ENCODE measurements at regions not wholly inside any gene's neighbourhood (a gene's known extent, or its start where the extent isn't known, plus 50 kb on each side); places are given as distances from the start of the nearest gene placed in this dataset.

DNA sequence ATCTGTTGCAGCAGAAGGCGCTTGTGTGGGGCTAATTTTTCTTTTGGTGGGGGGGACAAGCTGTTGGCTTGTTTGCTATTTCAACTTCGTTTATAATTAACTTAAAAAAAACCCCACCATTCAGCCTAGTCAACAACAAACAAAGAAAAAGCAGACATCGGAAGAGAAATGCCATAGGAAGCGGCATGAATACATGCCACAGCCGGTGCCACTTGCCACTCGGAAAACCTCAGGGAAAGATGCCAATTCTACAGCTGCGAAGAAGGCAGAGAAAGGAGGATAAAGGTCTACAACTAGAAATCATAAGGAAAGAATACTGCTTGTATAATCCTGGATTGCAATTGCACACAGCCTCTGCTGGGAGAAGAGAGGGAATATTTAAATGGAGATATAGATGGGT lies 254.4 kb upstream of the PMFBP1 start:
- Histone ChIP-seq H3K4me3 (no peak overlapping the region), H3K4me1 (no peaks in the 10 kb centered on the region), H3K27ac (no peak overlapping the region), H3K9me3 (peaks cover 0 to 10% (median 2%) of the 10 kb centered on the region in 4 donors), H3K36me3 (no peaks in the 10 kb centered on the region), H3K27me3 (no peaks in the 10 kb centered on the region)
- ATAC-seq (ENCODE audit: low FRiP score in 2 of 2) = no peak
- WGBS, 2 donors = 92 to 94% methylated on average over 7 of the region's 7 CpGs
- TF ChIP-seq, protein P1, sequence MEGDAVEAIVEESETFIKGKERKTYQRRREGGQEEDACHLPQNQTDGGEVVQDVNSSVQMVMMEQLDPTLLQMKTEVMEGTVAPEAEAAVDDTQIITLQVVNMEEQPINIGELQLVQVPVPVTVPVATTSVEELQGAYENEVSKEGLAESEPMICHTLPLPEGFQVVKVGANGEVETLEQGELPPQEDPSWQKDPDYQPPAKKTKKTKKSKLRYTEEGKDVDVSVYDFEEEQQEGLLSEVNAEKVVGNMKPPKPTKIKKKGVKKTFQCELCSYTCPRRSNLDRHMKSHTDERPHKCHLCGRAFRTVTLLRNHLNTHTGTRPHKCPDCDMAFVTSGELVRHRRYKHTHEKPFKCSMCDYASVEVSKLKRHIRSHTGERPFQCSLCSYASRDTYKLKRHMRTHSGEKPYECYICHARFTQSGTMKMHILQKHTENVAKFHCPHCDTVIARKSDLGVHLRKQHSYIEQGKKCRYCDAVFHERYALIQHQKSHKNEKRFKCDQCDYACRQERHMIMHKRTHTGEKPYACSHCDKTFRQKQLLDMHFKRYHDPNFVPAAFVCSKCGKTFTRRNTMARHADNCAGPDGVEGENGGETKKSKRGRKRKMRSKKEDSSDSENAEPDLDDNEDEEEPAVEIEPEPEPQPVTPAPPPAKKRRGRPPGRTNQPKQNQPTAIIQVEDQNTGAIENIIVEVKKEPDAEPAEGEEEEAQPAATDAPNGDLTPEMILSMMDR (IDR thresholded peaks at IDR 0.05) = no peak
- TF ChIP-seq EP300 (IDR thresholded peaks at IDR 0.05) (no peak), POLR2AphosphoS5 (IDR thresholded peaks at IDR 0.05) (no peak), POLR2A (IDR thresholded peaks at IDR 0.05) (no peak)
- no peak for DNase-seq

GRCh38 chr16:72425571-72426341 lies 253.8 kb upstream of the PMFBP1 start:
- Histone ChIP-seq H3K4me1 (no peaks in the 10 kb centered on the region), H3K36me3 (no peaks in the 10 kb centered on the region), H3K9me3 (peaks cover 0 to 10% (median 2%) of the 10 kb centered on the region in 4 donors), H3K27me3 (no peaks in the 10 kb centered on the region), H3K4me3 (no peak overlapping the region), H3K27ac (no peak overlapping the region)
- WGBS, 2 donors = 94 to 96% methylated on average over 33 of the region's 34 CpGs
- no peak for ATAC-seq (ENCODE audit: low FRiP score in 2 of 2)
- no peak for DNase-seq
- no peak for TF ChIP-seq POLR2AphosphoS5 (IDR thresholded peaks at IDR 0.05)
- TF ChIP-seq EP300 (IDR thresholded peaks at IDR 0.05) = no peak
- TF ChIP-seq, protein P1 (IDR thresholded peaks at IDR 0.05) = no peak
- no peak for TF ChIP-seq POLR2A (IDR thresholded peaks at IDR 0.05)

- H3K9me3 ChIP-seq = peaks cover 0 to 10% (median 2%) of the 10 kb centered on the region in 4 donors
- H3K36me3 ChIP-seq = no peaks in the 10 kb centered on the region
- ATAC-seq (ENCODE audit: low FRiP score in 2 of 2) = no peak
- TF ChIP-seq, protein P1 (IDR thresholded peaks at IDR 0.05) = no peak
- TF ChIP-seq EP300 (IDR thresholded peaks at IDR 0.05) = no peak
- no peak for TF ChIP-seq POLR2A (IDR thresholded peaks at IDR 0.05)
- no peak for TF ChIP-seq POLR2AphosphoS5 (IDR thresholded peaks at IDR 0.05)
- no peaks in the 10 kb centered on the region for H3K4me1 ChIP-seq
- H3K27me3 ChIP-seq = no peaks in the 10 kb centered on the region
- no peak for DNase-seq
- H3K27ac ChIP-seq = no peak overlapping the region
- 88 to 91% methylated on average over 7 of the region's 7 CpGs for WGBS, 2 donors
- H3K4me3 ChIP-seq = no peak overlapping the region
These were observed 252.8 kb upstream of the PMFBP1 start for GRCh38 chr16:72424757-72425156.

DNA sequence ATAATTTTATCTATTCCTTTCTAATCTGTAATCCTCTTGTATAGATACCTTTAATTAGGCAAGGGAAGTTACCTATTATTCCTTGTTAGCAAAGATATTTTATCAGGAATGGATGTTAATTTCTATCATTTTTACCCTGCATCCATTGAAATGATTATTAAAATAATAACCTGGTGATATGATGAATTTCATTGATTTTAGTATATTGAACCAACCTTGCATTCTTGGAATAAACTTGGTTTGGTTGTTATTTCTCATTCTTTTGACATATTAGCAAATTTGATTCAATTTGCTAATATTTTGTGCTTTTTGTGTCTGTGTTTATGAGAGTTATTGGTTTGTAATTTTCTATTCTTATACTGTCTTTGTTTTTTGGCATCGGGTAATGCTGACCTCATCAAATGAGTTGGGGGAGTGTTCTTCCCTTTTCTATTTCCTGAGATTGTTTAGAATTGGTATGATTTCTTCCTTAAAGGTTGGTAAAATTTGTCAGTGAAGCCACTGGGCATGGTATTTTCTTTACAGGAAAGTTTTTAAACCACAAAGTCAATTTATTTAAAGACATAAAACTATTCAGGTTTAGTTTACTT lies 250.4 kb upstream of the PMFBP1 start:
- ATAC-seq (ENCODE audit: low FRiP score in 2 of 2) (no peak), DNase-seq (no peak)
- no peak overlapping the region for H3K4me3 ChIP-seq
- H3K27ac ChIP-seq = no peak overlapping the region
- WGBS, 2 donors = 71 to 75% methylated on average over 1 of the region's 1 CpG
- H3K4me1 ChIP-seq = no peaks in the 10 kb centered on the region
- peaks cover 0 to 10% (median 2%) of the 10 kb centered on the region in 4 donors for H3K9me3 ChIP-seq
- no peak for TF ChIP-seq EP300 (IDR thresholded peaks at IDR 0.05)
- no peak for TF ChIP-seq POLR2A (IDR thresholded peaks at IDR 0.05)
- no peak for TF ChIP-seq POLR2AphosphoS5 (IDR thresholded peaks at IDR 0.05)
- TF ChIP-seq, protein P1 (IDR thresholded peaks at IDR 0.05) = no peak
- no peaks in the 10 kb centered on the region for H3K36me3 ChIP-seq
- H3K27me3 ChIP-seq = no peaks in the 10 kb centered on the region

All from upper lobe of left lung (tissue), 6 donors.